AML-193 (cell line): ENCODE measurements at regions not wholly inside any gene's neighbourhood (a gene's known extent, or its start where the extent isn't known, plus 50 kb on each side); places are given as distances from the start of the nearest gene placed in this dataset.
"Not testable (repeated sequence)": the region's sequence is repeated elsewhere in the genome, so short reads cannot be mapped to it uniquely, and the experiment has no call there.

Experiments used
- DNase-seq, 2 experiments: peaks; one replicate each; lab custom pipeline; 2025; lab: John Stamatoyannopoulos, UW

- no peak for DNase-seq
Observed at GRCh38 chr6:66265737-66266136, 558.7 kb upstream of the EYS start.

- DNase-seq = no peak
Observed at GRCh38 chr6:66264376-66264775, 557.4 kb upstream of the EYS start.

GRCh38 chr6:66258731-66259487, 551.9 kb upstream of the EYS start:
- DNase-seq = not testable (repeated sequence)

- no peak for DNase-seq
Observed at GRCh38 chr6:66245231-66245630, 538.2 kb upstream of the EYS start.

GRCh38 chr6:66238851-66239250, 531.8 kb upstream of the EYS start:
- DNase-seq = no peak

GRCh38 chr6:66232890-66233289, 525.9 kb upstream of the EYS start:
- no peak for DNase-seq

GRCh38 chr6:66230591-66230990, 523.6 kb upstream of the EYS start:
- DNase-seq = no peak

- DNase-seq = no peak
Observed at GRCh38 chr6:66226109-66226508, 519.1 kb upstream of the EYS start.

- no peak for DNase-seq
Observed at GRCh38 chr6:66210964-66211363, 503.9 kb upstream of the EYS start.

GRCh38 chr6:66200390-66200789, 493.4 kb upstream of the EYS start:
- DNase-seq = no peak

GRCh38 chr6:66199171-66199570, 492.1 kb upstream of the EYS start:
- no peak for DNase-seq

- no peak for DNase-seq
Observed at GRCh38 chr6:66198062-66198624, 491.1 kb upstream of the EYS start.

GRCh38 chr6:66190858-66191257, 483.8 kb upstream of the EYS start:
- DNase-seq = no peak

- no peak for DNase-seq
Observed at GRCh38 chr6:66189915-66190314, 482.9 kb upstream of the EYS start.

- DNase-seq = no peak
Observed at GRCh38 chr6:66186756-66187155, 479.7 kb upstream of the EYS start.

GRCh38 chr6:66184091-66184490, 477.1 kb upstream of the EYS start:
- no peak for DNase-seq

GRCh38 chr6:66179361-66179760, 472.3 kb upstream of the EYS start:
- no peak for DNase-seq

- no peak for DNase-seq
Observed at GRCh38 chr6:66173587-66173986, 466.6 kb upstream of the EYS start.

GRCh38 chr6:66166713-66167112, 459.7 kb upstream of the EYS start:
- DNase-seq = not testable (repeated sequence)

- no peak for DNase-seq
Observed at GRCh38 chr6:66161546-66162108, 454.6 kb upstream of the EYS start.

- DNase-seq = no peak
Observed at GRCh38 chr6:66159937-66160336, 452.9 kb upstream of the EYS start.

GRCh38 chr6:66153247-66153646, 446.2 kb upstream of the EYS start:
- DNase-seq = no peak

- DNase-seq = no peak
Observed at GRCh38 chr6:66149132-66149531, 442.1 kb upstream of the EYS start.

- no peak for DNase-seq
Observed at GRCh38 chr6:66145867-66146266, 438.8 kb upstream of the EYS start.
